Osteocyte (in vitro differentiated cells): ENCODE measurements at regions not wholly inside any gene's neighbourhood (a gene's known extent, or its start where the extent isn't known, plus 50 kb on each side); places are given as distances from the start of the nearest gene placed in this dataset.
"Not testable (repeated sequence)": the region's sequence is repeated elsewhere in the genome, so short reads cannot be mapped to it uniquely, and the experiment has no call there.

Experiments used
- DNase-seq: peaks from one replicate; pipeline ENCODE4 v3.0.0; 2021; ENCODE audit warnings: mixed read lengths; ENCODE audit not compliant: unreplicated experiment; ENCODE audit errors: extremely low spot score
- H3K27ac Mint-ChIP-seq: one replicate; pipeline ENCODE4 v1.8.0; 2021; ENCODE audit warnings: mild to moderate bottlenecking, mixed read lengths; ENCODE audit not compliant: unreplicated experiment
- H3K27me3 Mint-ChIP-seq: one replicate; pipeline ENCODE4 v1.8.0; 2021; ENCODE audit warnings: mixed read lengths; ENCODE audit not compliant: unreplicated experiment
- H3K36me3 Mint-ChIP-seq: one replicate; pipeline ENCODE4 v1.8.0; 2021; ENCODE audit warnings: mixed read lengths; ENCODE audit not compliant: unreplicated experiment
- H3K4me1 Mint-ChIP-seq: one replicate; pipeline ENCODE4 v1.8.0; 2021; ENCODE audit warnings: mixed read lengths; ENCODE audit not compliant: unreplicated experiment
- H3K4me3 Mint-ChIP-seq: one replicate; pipeline ENCODE4 v1.8.0; 2021; ENCODE audit warnings: mild to moderate bottlenecking, moderate library complexity, mixed read lengths; ENCODE audit not compliant: unreplicated experiment
- H3K9me3 Mint-ChIP-seq: one replicate; pipeline ENCODE4 v1.8.0; 2021; ENCODE audit warnings: mixed read lengths; ENCODE audit not compliant: unreplicated experiment
- CTCF ChIP-seq: fragments of 200-600 bp; sonication (generic); IDR thresholded peaks from 2 replicates; pipeline ENCODE4 v1.5.0; 2021; ENCODE audit warnings: antibody characterized with exemption, mild to moderate bottlenecking, moderate library complexity

DNA sequence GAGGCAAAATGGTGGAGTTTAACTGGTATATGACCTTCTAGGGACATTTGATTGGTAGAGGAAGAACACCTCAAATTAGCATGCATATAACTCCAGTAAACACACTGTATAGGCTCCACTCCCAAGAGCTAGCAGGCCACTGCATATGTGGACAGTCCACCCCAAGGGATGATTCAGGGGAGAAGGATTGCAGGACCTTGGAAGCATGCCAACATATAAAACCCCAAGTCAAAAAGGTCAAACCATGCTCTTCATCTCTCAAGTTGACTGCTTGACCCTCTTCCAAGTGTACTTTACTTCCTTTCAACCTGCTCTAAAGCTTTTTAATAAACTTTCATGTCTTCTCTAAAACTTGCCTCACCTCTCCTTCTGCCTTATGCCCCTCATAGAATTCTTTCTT lies 459.9 kb upstream of the CCDC179 start:
- TF ChIP-seq CTCF, result no peak
- H3K9me3 Mint-ChIP-seq, result peaks cover 15% of the 10 kb centered on the region
- DNase-seq, result no peak
- H3K36me3 Mint-ChIP-seq, result no peaks in the 10 kb centered on the region
- no peaks in the 10 kb centered on the region for H3K4me1 Mint-ChIP-seq
- no peak overlapping the region for H3K27ac Mint-ChIP-seq
- H3K4me3 Mint-ChIP-seq, result no peak overlapping the region
- H3K27me3 Mint-ChIP-seq, result no peaks in the 10 kb centered on the region

- not testable (repeated sequence) for H3K27ac Mint-ChIP-seq, H3K9me3 Mint-ChIP-seq, DNase-seq, H3K4me1 Mint-ChIP-seq, H3K36me3 Mint-ChIP-seq, H3K4me3 Mint-ChIP-seq, H3K27me3 Mint-ChIP-seq
Observed at GRCh38 chr11:23335586-23335985, 475.3 kb upstream of the CCDC179 start.

- no peak for TF ChIP-seq CTCF
- Mint-ChIP-seq H3K36me3 (no peaks in the 10 kb centered on the region), H3K27ac (no peak overlapping the region), H3K4me1 (peaks cover 2% of the 10 kb centered on the region), H3K4me3 (no peak overlapping the region), H3K9me3 (no peaks in the 10 kb centered on the region), H3K27me3 (no peaks in the 10 kb centered on the region)
- DNase-seq, result no peak
Observed at GRCh38 chr11:23336961-23337360, 476.7 kb upstream of the CCDC179 start.

- no peak overlapping the region for H3K4me3 Mint-ChIP-seq
- no peak overlapping the region for H3K27ac Mint-ChIP-seq
- H3K36me3 Mint-ChIP-seq, result no peaks in the 10 kb centered on the region
- no peaks in the 10 kb centered on the region for H3K4me1 Mint-ChIP-seq
- DNase-seq, result no peak
- H3K9me3 Mint-ChIP-seq, result peaks cover 4% of the 10 kb centered on the region
- TF ChIP-seq CTCF, result no peak
- H3K27me3 Mint-ChIP-seq, result no peaks in the 10 kb centered on the region
Observed at GRCh38 chr11:23353611-23354010, 493.3 kb upstream of the CCDC179 start.

DNA sequence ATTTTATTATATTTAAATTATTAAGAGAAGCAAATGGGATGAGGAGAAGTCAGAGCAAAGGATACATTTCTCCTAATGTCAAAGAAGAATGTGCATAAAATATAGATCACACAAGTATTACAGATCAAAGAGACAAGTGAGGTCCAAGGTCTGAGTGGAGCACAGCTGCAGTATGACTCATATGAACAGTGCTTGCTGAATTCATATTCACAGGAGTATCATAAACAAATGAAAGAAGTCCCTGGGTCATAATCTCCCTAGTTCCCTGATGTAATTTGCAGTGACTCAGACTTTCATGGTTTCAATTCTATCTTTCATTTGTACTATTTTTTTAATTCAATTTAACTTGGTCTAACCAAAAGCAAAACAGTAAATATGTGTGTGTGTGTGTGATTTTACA lies 499.0 kb upstream of the CCDC179 start:
- H3K27me3 Mint-ChIP-seq, result no peaks in the 10 kb centered on the region
- H3K9me3 Mint-ChIP-seq, result no peaks in the 10 kb centered on the region
- TF ChIP-seq CTCF, result no peak
- no peak overlapping the region for H3K4me3 Mint-ChIP-seq
- no peak for DNase-seq
- peaks cover 16% of the 10 kb centered on the region for H3K4me1 Mint-ChIP-seq
- peak overlapping the region; percentile 17 for H3K27ac Mint-ChIP-seq
- H3K36me3 Mint-ChIP-seq, result no peaks in the 10 kb centered on the region

DNA sequence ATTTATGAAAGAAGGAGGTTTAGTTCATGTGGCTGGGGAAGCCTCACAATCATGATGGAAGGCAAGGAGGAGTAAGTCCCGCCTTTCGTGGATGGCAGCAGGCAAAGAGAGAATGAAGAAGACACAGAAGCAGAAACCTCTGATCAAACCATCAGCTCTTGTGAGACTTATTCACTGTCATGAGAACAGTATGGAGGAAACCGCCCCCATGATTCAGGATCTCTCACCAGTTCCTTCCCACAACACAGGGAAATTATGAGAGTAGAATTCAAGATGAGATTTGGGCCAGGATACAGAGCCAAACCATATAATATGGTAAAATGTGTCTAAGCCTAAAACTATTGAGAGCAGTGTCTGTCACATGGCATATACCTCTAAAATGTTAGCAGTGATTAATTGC lies 503.8 kb upstream of the CCDC179 start:
- no peak for TF ChIP-seq CTCF
- Mint-ChIP-seq H3K36me3 (no peaks in the 10 kb centered on the region), H3K4me3 (no peak overlapping the region), H3K9me3 (no peaks in the 10 kb centered on the region), H3K27ac (no peak overlapping the region), H3K27me3 (peaks cover 4% of the 10 kb centered on the region), H3K4me1 (peaks cover 12% of the 10 kb centered on the region)
- no peak for DNase-seq
